ENCODE measurements at regions not wholly inside any gene's neighbourhood (a gene's known extent, or its start where the extent isn't known, plus 50 kb on each side); places are given as distances from the start of the nearest gene placed in this dataset.

DNA sequence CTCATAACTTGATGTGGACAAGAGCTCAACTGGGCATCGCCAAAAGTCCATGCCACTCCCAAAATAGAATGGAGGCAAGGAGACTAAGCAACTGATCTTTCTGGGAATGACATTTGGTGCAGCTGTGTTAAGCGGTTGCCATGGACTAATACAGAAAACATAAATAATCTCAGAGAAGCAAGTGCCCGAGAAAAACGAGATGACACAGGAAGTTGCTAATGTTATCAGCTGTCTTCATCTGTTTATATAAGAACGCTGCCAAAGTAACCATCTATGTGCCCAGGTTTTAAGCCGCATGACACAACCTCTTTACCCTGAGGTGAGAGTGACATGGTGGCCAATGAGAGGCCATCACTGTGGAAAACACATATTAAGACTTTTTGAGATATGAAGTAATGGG, 54.9 kb upstream of the SACS start:
- no peak overlapping the region for H3K4me3 ChIP-seq
- H3K4me1 ChIP-seq: no peaks in the 10 kb centered on the region
- DNase-seq: no peak
- H3K27ac ChIP-seq: no peak overlapping the region
- 53% methylated on average over 6 of the region's 6 CpGs for WGBS, 2 donors
- no peak for TF ChIP-seq CTCF (IDR thresholded peaks at IDR 0.05)
- TF ChIP-seq POLR2A (IDR thresholded peaks at IDR 0.05): no peak
- H3K36me3 ChIP-seq (replicated peaks in 1 of 2; ENCODE audit: insufficient read depth in 1 of 2, low read depth in 2 of 2): no peaks in the 10 kb centered on the region
- no peak for ATAC-seq
- no peaks in the 10 kb centered on the region for H3K27me3 ChIP-seq
- intact Hi-C loops (cut with DNase I): no loop called here
- H3K9me3 ChIP-seq: no peaks in the 10 kb centered on the region

DNA sequence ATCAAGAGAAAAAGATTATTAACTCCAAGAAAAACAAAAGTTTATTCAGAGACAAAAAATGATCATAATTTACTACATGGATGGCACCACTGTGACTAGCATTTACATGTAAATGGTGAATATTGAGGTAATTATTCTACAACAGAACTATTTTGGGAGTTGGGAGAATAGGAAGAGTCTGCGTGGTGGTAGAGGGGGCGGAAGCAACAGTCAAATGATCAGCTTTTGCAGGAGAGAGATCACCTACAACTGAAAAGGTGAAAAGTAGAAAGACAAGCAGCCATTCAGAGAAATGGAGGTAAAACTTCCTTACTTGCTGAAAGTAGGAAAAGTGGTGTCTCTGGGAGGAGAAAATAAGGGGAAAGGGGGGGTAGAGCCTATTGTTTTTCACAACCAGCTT, 62.8 kb upstream of the SACS start:
- H3K27me3 ChIP-seq: no peaks in the 10 kb centered on the region
- intact Hi-C loops (cut with DNase I): no loop called here
- H3K4me1 ChIP-seq: no peaks in the 10 kb centered on the region
- TF ChIP-seq CTCF (IDR thresholded peaks at IDR 0.05) (no peak), POLR2A (IDR thresholded peaks at IDR 0.05) (no peak)
- H3K4me3 ChIP-seq: no peak overlapping the region
- no peak for DNase-seq
- no peak for ATAC-seq
- no peaks in the 10 kb centered on the region for H3K36me3 ChIP-seq (replicated peaks in 1 of 2; ENCODE audit: insufficient read depth in 1 of 2, low read depth in 2 of 2)
- H3K27ac ChIP-seq: no peak overlapping the region
- H3K9me3 ChIP-seq: no peaks in the 10 kb centered on the region
- WGBS, 2 donors: 85 to 89% methylated on average over 2 of the region's 2 CpGs

- Histone ChIP-seq H3K27me3 (no peaks in the 10 kb centered on the region), H3K36me3 (replicated peaks in 1 of 2; ENCODE audit: insufficient read depth in 1 of 2, low read depth in 2 of 2) (no peaks in the 10 kb centered on the region), H3K4me3 (no peak overlapping the region), H3K27ac (no peak overlapping the region), H3K9me3 (no peaks in the 10 kb centered on the region), H3K4me1 (no peaks in the 10 kb centered on the region)
- WGBS, 2 donors: 77% methylated on average over 6 of the region's 6 CpGs
- DNase-seq (no peak), ATAC-seq (no peak)
- TF ChIP-seq POLR2A (IDR thresholded peaks at IDR 0.05) (no peak), CTCF (IDR thresholded peaks at IDR 0.05) (no peak)
- intact Hi-C loops (cut with DNase I): no loop called here
Measured at GRCh38 chr13:23497191-23497590, 63.7 kb upstream of the SACS start.

- Histone ChIP-seq H3K9me3 (no peaks in the 10 kb centered on the region), H3K27me3 (no peaks in the 10 kb centered on the region), H3K36me3 (replicated peaks in 1 of 2; ENCODE audit: insufficient read depth in 1 of 2, low read depth in 2 of 2) (no peaks in the 10 kb centered on the region), H3K27ac (peak overlapping the region in 2 of 4 donors; percentile 33 to 57), H3K4me3 (no peak overlapping the region), H3K4me1 (no peaks in the 10 kb centered on the region)
- DNase-seq (peak in 1 of 4 donors; percentile 16), ATAC-seq (peak; percentile 74)
- intact Hi-C loops (cut with DNase I): no loop called here
- no peak for TF ChIP-seq POLR2A (IDR thresholded peaks at IDR 0.05)
- TF ChIP-seq CTCF (IDR thresholded peaks at IDR 0.05): no peak
- WGBS, 2 donors: 34 to 35% methylated on average over 4 of the region's 4 CpGs
Measured at GRCh38 chr13:23500849-23501248, 67.3 kb upstream of the SACS start.

GRCh38 chr13:23504180-23504579, 66.0 kb upstream of the TNFRSF19 start:
- H3K36me3 ChIP-seq (replicated peaks in 1 of 2; ENCODE audit: insufficient read depth in 1 of 2, low read depth in 2 of 2): no peaks in the 10 kb centered on the region
- H3K4me3 ChIP-seq: no peak overlapping the region
- TF ChIP-seq CTCF (IDR thresholded peaks at IDR 0.05): no peak
- no peak for TF ChIP-seq POLR2A (IDR thresholded peaks at IDR 0.05)
- no peaks in the 10 kb centered on the region for H3K4me1 ChIP-seq
- no peak overlapping the region for H3K27ac ChIP-seq
- DNase-seq (no peak), ATAC-seq (no peak)
- WGBS, 2 donors: 73 to 75% methylated on average over 5 of the region's 5 CpGs
- intact Hi-C loops (cut with DNase I): no loop called here
- H3K9me3 ChIP-seq: no peaks in the 10 kb centered on the region
- no peaks in the 10 kb centered on the region for H3K27me3 ChIP-seq

Measured in body of pancreas (tissue), 4 donors.